Tibial nerve (tissue), 4 donors: ENCODE measurements at regions not wholly inside any gene's neighbourhood (a gene's known extent, or its start where the extent isn't known, plus 50 kb on each side); places are given as distances from the start of the nearest gene placed in this dataset.
"Not testable (repeated sequence)": the region's sequence is repeated elsewhere in the genome, so short reads cannot be mapped to it uniquely, and the experiment has no call there.

Experiments
- DNase-seq, 2 donors: peaks; one replicate each; pipeline ENCODE4 v3.0.0-alpha.2; 2019; ENCODE audit warnings: low spot score in 2 of 2
- H3K27ac ChIP-seq, 4 donors: fragments of 200-600 bp; sonication (generic) in 3 of 4; one replicate each; pipeline ENCODE4 v1.5.1; 2017 to 2019; ENCODE audit warnings: mild to moderate bottlenecking in 1 of 4
- H3K27me3 ChIP-seq, 2 donors: fragments of 200-600 bp; sonication (generic) in 1 of 2; one replicate each; pipeline versions ENCODE4 v1.5.1 to v1.6.0; 2017 to 2019
- H3K36me3 ChIP-seq, 3 donors: fragments of 200-600 bp; sonication (generic); one replicate each; pipeline ENCODE4 v1.5.1; 2018 to 2019
- H3K4me1 ChIP-seq, 4 donors: fragments of 200-600 bp; sonication (generic) in 3 of 4; one replicate each; pipeline ENCODE4 v1.5.1; 2017 to 2019
- H3K4me3 ChIP-seq, 4 donors: fragments of 200-600 bp; sonication (generic) in 3 of 4; one replicate each; pipeline ENCODE4 v1.5.1; 2017 to 2019; ENCODE audit warnings: mild to moderate bottlenecking in 1 of 4, moderate library complexity in 1 of 4
- H3K9me3 ChIP-seq, 4 donors: fragments of 200-600 bp; sonication (generic) in 3 of 4; one replicate each; pipeline ENCODE4 v1.5.1; 2017 to 2019
- CTCF ChIP-seq, 5 experiments: fragments of 200-600 bp in 3 of 5; fragments of 450-650 bp in 2 of 5; sonication (generic) in 3 of 5; IDR thresholded peaks; one replicate each; pipeline ENCODE4 v1.5.1; 2016 to 2019; ENCODE audit warnings: antibody characterized with exemption in 5 of 5, mild to moderate bottlenecking in 3 of 5, moderate library complexity in 2 of 5
- EP300 ChIP-seq, 2 donors: sonication (generic); formaldehyde crosslinking; IDR thresholded peaks; one replicate each; pipeline ENCODE4 v1.6.1; 2017; ENCODE audit warnings: antibody characterized with exemption in 2 of 2, mild to moderate bottlenecking in 1 of 2
- POLR2A ChIP-seq, 2 donors: fragments of 450-650 bp; IDR thresholded peaks; one replicate each; pipeline ENCODE4 v1.6.1; 2017; ENCODE audit warnings: antibody characterized with exemption in 2 of 2, mild to moderate bottlenecking in 2 of 2, moderate library complexity in 2 of 2
- WGBS, 2 donors: methylation state at CpG; one replicate each; pipeline ENCODE4 v1.1.5; 2018; 5-methylcytosine and 5-hydroxymethylcytosine counted together

- H3K36me3 ChIP-seq = no peaks in the 10 kb centered on the region
- no peaks in the 10 kb centered on the region for H3K4me1 ChIP-seq
- no peak for TF ChIP-seq POLR2A (IDR thresholded peaks at IDR 0.05)
- TF ChIP-seq EP300 (IDR thresholded peaks at IDR 0.05) = no peak
- TF ChIP-seq CTCF (IDR thresholded peaks at IDR 0.05) = no peak
- no peaks in the 10 kb centered on the region for H3K9me3 ChIP-seq
- no peaks in the 10 kb centered on the region for H3K27me3 ChIP-seq
- H3K27ac ChIP-seq = no peak overlapping the region
- no peak overlapping the region for H3K4me3 ChIP-seq
- WGBS, 2 donors = 25 to 44% methylated on average over 1 of the region's 1 CpG
- DNase-seq = no peak
Measured at GRCh38 chr19:23542562-23542961, 144.4 kb downstream of the ZNF675 start.

DNA sequence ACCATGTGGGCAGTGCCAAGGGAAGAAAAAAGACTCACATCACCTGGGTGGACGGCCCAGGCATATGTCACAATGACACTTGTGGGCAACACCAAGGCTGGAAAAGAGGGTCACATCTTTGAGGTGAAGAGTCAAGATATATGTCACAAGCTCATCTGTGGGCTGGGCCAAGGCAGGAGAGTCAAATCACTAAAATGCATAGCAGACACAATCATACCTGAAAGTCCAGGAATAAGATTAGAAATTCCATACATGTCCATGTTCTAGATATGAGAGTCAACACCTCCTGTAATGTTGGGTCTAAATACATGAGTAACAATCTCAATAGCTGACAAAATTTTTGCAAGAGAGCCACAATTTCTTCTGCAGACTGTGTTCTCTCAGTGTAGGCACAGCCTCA is 145.0 kb downstream of the ZNF675 start:
- no peak for DNase-seq
- Histone ChIP-seq H3K4me1 (no peaks in the 10 kb centered on the region), H3K9me3 (no peaks in the 10 kb centered on the region), H3K27me3 (no peaks in the 10 kb centered on the region), H3K36me3 (no peaks in the 10 kb centered on the region), H3K27ac (no peak overlapping the region), H3K4me3 (no peak overlapping the region)
- 40 to 76% methylated on average over 1 of the region's 1 CpG for WGBS, 2 donors
- no peak for TF ChIP-seq CTCF (IDR thresholded peaks at IDR 0.05)
- no peak for TF ChIP-seq EP300 (IDR thresholded peaks at IDR 0.05)
- TF ChIP-seq POLR2A (IDR thresholded peaks at IDR 0.05) = no peak

DNA sequence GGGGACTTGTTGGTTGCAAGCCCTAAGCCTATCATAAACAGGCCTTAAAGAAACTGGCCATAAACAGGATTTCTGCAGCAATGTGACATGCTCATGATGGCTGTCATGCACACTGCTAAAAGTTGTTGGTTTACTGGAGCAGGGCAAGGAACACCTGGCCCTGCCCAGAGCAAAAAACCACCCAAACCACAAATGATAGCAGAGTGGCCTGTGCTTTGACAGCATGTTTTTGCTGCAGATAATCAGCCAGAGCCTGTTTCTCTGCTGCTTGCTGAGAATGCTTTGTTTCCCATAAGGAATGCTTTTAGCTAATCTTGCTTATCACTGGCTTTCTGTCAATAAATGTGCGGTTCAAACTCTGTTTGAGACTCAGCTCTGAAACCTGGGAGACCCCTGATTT is 144.9 kb upstream of the ZNF91 start:
- not testable (repeated sequence) for H3K27ac ChIP-seq, H3K4me3 ChIP-seq, DNase-seq, H3K27me3 ChIP-seq, H3K36me3 ChIP-seq, H3K4me1 ChIP-seq, H3K9me3 ChIP-seq
- 61 to 64% methylated on average over 1 of the region's 1 CpG for WGBS, 2 donors

DNA sequence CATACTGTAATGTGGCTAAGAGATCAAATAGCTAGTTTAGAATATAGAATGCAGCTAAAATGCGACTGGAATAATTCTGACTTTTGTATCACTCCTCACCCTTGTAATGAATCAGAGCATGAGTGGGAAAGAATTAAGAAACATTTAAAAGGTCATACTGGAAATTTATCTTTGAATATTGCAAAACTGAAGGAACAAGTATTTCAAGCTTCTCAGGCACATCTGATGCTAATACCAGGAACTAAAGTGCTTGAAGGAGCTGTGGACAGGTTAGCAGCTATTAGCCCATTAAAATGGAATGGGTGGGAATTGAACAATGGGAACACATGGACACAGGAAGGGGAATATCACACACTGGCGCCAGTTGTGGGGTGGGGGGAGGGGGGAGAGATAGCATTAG is 144.2 kb upstream of the ZNF91 start:
- Histone ChIP-seq H3K36me3 (no peaks in the 10 kb centered on the region), H3K4me1 (no peaks in the 10 kb centered on the region), H3K4me3 (no peak overlapping the region), H3K27ac (no peak overlapping the region), H3K9me3 (no peaks in the 10 kb centered on the region), H3K27me3 (no peaks in the 10 kb centered on the region)
- TF ChIP-seq POLR2A (IDR thresholded peaks at IDR 0.05) (no peak), CTCF (IDR thresholded peaks at IDR 0.05) (no peak), EP300 (IDR thresholded peaks at IDR 0.05) (no peak)
- no peak for DNase-seq
- WGBS, 2 donors = 63 to 71% methylated on average over 2 of the region's 2 CpGs

DNA sequence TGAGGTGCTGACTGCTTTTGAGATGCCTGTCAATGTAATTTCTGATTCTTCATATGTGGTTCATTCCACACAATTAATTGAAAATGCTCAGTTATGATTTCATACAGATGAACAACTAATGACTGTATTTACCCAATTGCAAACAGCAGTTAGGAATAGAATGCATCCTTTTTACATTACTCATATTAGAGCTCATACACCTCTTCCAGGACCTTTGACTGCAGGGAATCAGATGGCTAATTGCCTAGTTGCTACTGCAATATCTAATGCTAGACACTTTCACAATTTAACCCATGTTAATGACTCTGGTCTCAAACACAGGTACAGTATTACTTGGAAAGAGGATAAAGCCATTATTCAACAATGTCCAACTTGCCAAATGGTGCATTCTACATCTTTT is 141.9 kb upstream of the ZNF91 start:
- not testable (repeated sequence) for H3K4me1 ChIP-seq, H3K27ac ChIP-seq, H3K27me3 ChIP-seq, H3K36me3 ChIP-seq, DNase-seq, H3K4me3 ChIP-seq
- H3K9me3 ChIP-seq = peaks cover 0 to 12% (median 0%) of the 10 kb centered on the region in 4 donors

DNA sequence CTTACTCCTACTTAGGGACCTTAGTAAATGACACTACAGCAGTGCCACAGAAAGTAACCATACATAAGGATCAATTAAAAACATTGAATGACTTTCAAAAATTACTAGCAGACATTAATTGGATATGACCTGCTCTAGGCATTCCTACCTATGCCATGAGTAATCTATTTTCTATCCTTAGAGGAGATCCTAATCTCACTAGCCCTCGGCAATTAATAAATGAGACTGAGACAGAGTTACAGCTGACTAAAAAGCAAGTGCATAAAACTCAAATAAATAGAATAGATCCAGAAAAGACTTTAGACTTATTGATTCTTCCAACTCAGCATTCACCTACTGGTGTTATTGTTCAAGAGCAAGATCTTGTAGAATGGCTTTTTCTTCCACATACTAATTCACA is 141.1 kb upstream of the ZNF91 start:
- not testable (repeated sequence) for H3K4me1 ChIP-seq, H3K36me3 ChIP-seq, H3K27ac ChIP-seq, H3K4me3 ChIP-seq, H3K27me3 ChIP-seq, DNase-seq
- 88 to 96% methylated on average over 1 of the region's 1 CpG for WGBS, 2 donors
- peaks cover 0 to 13% (median 0%) of the 10 kb centered on the region in 4 donors for H3K9me3 ChIP-seq

DNA sequence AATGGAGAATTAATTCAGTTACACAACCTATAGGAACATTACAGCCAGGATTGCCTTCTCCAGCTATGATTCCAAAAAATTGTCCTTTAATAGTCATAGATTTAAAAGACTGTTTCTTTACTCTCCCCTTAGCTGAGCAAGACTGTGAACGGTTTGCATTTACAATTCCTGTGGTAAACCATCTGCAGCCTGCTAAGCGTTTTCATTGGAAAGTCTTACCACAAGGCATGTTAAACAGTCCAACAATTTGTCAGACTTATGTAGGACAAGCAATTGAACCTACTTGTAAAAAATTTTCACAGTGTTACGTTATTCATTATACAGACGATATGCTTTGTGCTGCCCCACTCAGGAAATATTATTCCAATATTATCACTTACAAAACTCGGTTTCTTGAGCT is 140.6 kb upstream of the ZNF91 start:
- WGBS, 2 donors = 77 to 87% methylated on average over 5 of the region's 5 CpGs
- H3K4me3 ChIP-seq, DNase-seq, H3K4me1 ChIP-seq, H3K36me3 ChIP-seq, H3K27ac ChIP-seq, H3K27me3 ChIP-seq: not testable (repeated sequence)
- H3K9me3 ChIP-seq = peaks cover 0 to 13% (median 0%) of the 10 kb centered on the region in 4 donors

DNA sequence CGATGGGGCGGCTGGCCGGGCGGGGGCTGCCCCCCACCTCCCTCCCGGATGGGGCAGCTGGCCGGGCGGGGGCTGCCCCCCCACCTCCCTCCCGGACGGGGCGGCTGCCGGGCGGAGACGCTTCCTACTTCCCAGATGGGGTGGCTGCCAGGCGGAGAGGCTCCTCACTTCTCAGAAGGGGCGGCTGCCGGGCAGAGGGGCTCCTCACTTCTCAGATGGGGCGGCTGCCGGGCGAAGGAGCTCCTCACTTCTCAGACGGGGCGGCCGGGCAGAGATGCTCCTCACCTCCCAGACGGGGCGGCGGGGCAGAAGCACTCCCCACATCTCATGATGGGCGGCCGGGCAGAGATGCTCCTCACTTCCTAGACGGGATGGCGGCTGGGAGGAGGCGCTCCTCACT is 138.2 kb upstream of the ZNF91 start:
- H3K4me1 ChIP-seq = not testable (repeated sequence)
- 92 to 98% methylated on average over 15 to 30 of the region's 30 CpGs for WGBS, 2 donors

More for the DNA sequence above, 138.2 kb upstream of the ZNF91 start:
- not testable (repeated sequence) for H3K36me3 ChIP-seq, H3K27me3 ChIP-seq, H3K4me3 ChIP-seq, DNase-seq, H3K27ac ChIP-seq
- H3K9me3 ChIP-seq = peaks cover 0 to 22% (median 0%) of the 10 kb centered on the region in 4 donors
